ENCODE measurements at regions not wholly inside any gene's neighbourhood (a gene's known extent, or its start where the extent isn't known, plus 50 kb on each side); places are given as distances from the start of the nearest gene placed in this dataset.

GRCh38 chr18:57214976-57215375 lies 68.1 kb downstream of the BOD1L2 start (continued):
- no peak for TF ChIP-seq YY1 (IDR thresholded peaks at IDR 0.05; ENCODE audit: low read depth)

- Histone ChIP-seq H2AFZ (ENCODE audit: low read depth) (no peak overlapping the region), H3K27me3 (ENCODE audit: insufficient read depth) (no peaks in the 10 kb centered on the region), H3K9ac (no peak overlapping the region), H3K4me2 (no peak overlapping the region), H3F3A (replicated peaks; ENCODE audit: insufficient read depth) (no peaks in the 10 kb centered on the region), H4K20me1 (ENCODE audit: insufficient read depth) (no peaks in the 10 kb centered on the region), H3K4me3 (ENCODE audit: low read depth in 2 of 2, low read length in 1 of 2) (no peak overlapping the region), H3K4me1 (ENCODE audit: control insufficient read depth in 1 of 2, insufficient read depth in 2 of 2, low read depth in 1 of 2, low read length in 1 of 2) (no peaks in the 10 kb centered on the region), H3K9me2 (no peaks in the 10 kb centered on the region), H3K27ac (ENCODE audit: low read depth in 2 of 2, low read length in 1 of 2) (no peak overlapping the region), H3K79me2 (ENCODE audit: insufficient read depth) (no peaks in the 10 kb centered on the region), H3K9me3 (no peaks in the 10 kb centered on the region), H3K36me3 (replicated peaks in 1 of 2; ENCODE audit: control insufficient read depth in 1 of 2, insufficient read depth in 2 of 2, low read length in 1 of 2) (no peaks in the 10 kb centered on the region)
- ChIA-PET POLR2A (no interaction called here), CTCF (no interaction called here)
- WGBS (ENCODE audit: low lambda C conversion rate) = 55% methylated on average over 6 of the region's 6 CpGs
- DNase-seq = no peak
- TF ChIP-seq FOXM1 (IDR thresholded peaks at IDR 0.05; ENCODE audit: low read depth) = no peak
- no peak for TF ChIP-seq RCOR1 (IDR thresholded peaks at IDR 0.05; ENCODE audit: low read length)
- no peak for TF ChIP-seq ELF1 (IDR thresholded peaks at IDR 0.05)
- TF ChIP-seq NRF1 (IDR thresholded peaks at IDR 0.05; ENCODE audit: low read depth, low read length) = no peak
- no peak for TF ChIP-seq YY1 (IDR thresholded peaks at IDR 0.05; ENCODE audit: low read depth)
- TF ChIP-seq GATA2 (CRISPR knock-in tag; IDR thresholded peaks at IDR 0.05) = no peak
- TF ChIP-seq USF1 (IDR thresholded peaks at IDR 0.05; ENCODE audit: borderline replicate concordance, low read depth) = no peak
- no peak for TF ChIP-seq POLR2AphosphoS5 (IDR thresholded peaks at IDR 0.05; ENCODE audit: low read depth, low read length)
- TF ChIP-seq TAF1 (IDR thresholded peaks at IDR 0.05; ENCODE audit: borderline replicate concordance, low read depth, low read length) = no peak
Observed at GRCh38 chr18:57218281-57218680, 71.4 kb downstream of the BOD1L2 start.

- Histone ChIP-seq H3K36me3 (replicated peaks in 1 of 2; ENCODE audit: control insufficient read depth in 1 of 2, insufficient read depth in 2 of 2, low read length in 1 of 2) (no peaks in the 10 kb centered on the region), H4K20me1 (ENCODE audit: insufficient read depth) (no peaks in the 10 kb centered on the region), H2AFZ (ENCODE audit: low read depth) (no peak overlapping the region), H3K27ac (ENCODE audit: low read depth in 2 of 2, low read length in 1 of 2) (no peak overlapping the region), H3K79me2 (ENCODE audit: insufficient read depth) (no peaks in the 10 kb centered on the region), H3K27me3 (ENCODE audit: insufficient read depth) (no peaks in the 10 kb centered on the region), H3K4me1 (ENCODE audit: control insufficient read depth in 1 of 2, insufficient read depth in 2 of 2, low read depth in 1 of 2, low read length in 1 of 2) (no peaks in the 10 kb centered on the region), H3K9ac (no peak overlapping the region), H3K4me3 (ENCODE audit: low read depth in 2 of 2, low read length in 1 of 2) (no peak overlapping the region), H3K4me2 (no peak overlapping the region), H3K9me2 (no peaks in the 10 kb centered on the region), H3K9me3 (no peaks in the 10 kb centered on the region), H3F3A (replicated peaks; ENCODE audit: insufficient read depth) (no peaks in the 10 kb centered on the region)
- DNase-seq = no peak
- CTCF ChIA-PET = no interaction called here
- POLR2A ChIA-PET = no interaction called here
- no peak for TF ChIP-seq RAD21 (IDR thresholded peaks at IDR 0.05; ENCODE audit: low read length)
- no peak for TF ChIP-seq GABPA (IDR thresholded peaks at IDR 0.05; ENCODE audit: low read depth)
- no peak for TF ChIP-seq MXI1 (IDR thresholded peaks at IDR 0.05; ENCODE audit: low read depth, low read length)
- TF ChIP-seq USF2 (IDR thresholded peaks at IDR 0.05; ENCODE audit: borderline replicate concordance, low read depth, low read length) = no peak
- no peak for TF ChIP-seq REST (IDR thresholded peaks at IDR 0.05; ENCODE audit: low read depth, low read length)
- no peak for TF ChIP-seq FOXJ3 (CRISPR knock-in tag; IDR thresholded peaks at IDR 0.05)
- no peak for TF ChIP-seq MEF2A (IDR thresholded peaks at IDR 0.05; ENCODE audit: borderline replicate concordance, low read depth)
- TF ChIP-seq SMC3 (IDR thresholded peaks at IDR 0.05; ENCODE audit: low read depth, low read length) = no peak
- TF ChIP-seq GATA2 (CRISPR knock-in tag; IDR thresholded peaks at IDR 0.05) = no peak
- TF ChIP-seq ZBTB33 (IDR thresholded peaks at IDR 0.05; ENCODE audit: borderline replicate concordance, low read depth) = no peak
- no peak for TF ChIP-seq PBX3 (IDR thresholded peaks at IDR 0.05)
- TF ChIP-seq FOSL2 (IDR thresholded peaks at IDR 0.05; ENCODE audit: borderline replicate concordance, low read depth) = no peak
- TF ChIP-seq CHD2 (IDR thresholded peaks at IDR 0.05; ENCODE audit: low read length, partially characterized antibody) = no peak
Observed at GRCh38 chr18:57219964-57220363, 73.1 kb downstream of the BOD1L2 start.
